ENCODE measurements at regions not wholly inside any gene's neighbourhood (a gene's known extent, or its start where the extent isn't known, plus 50 kb on each side); places are given as distances from the start of the nearest gene placed in this dataset.
"Not testable (repeated sequence)": the region's sequence is repeated elsewhere in the genome, so short reads cannot be mapped to it uniquely, and the experiment has no call there.

- Histone ChIP-seq H3K36me3 (ENCODE audit: control insufficient read depth in 2 of 3, insufficient read depth in 3 of 3, low read length in 3 of 3) (no peaks in the 10 kb centered on the region), H3K4me1 (ENCODE audit: control insufficient read depth in 2 of 2, insufficient read depth in 2 of 2, low read length in 2 of 2) (no peaks in the 10 kb centered on the region), H3K4me3 (ENCODE audit: low read length) (no peak overlapping the region), H3K9me3 (ENCODE audit: control insufficient read depth in 2 of 3, low read length in 3 of 3) (no peaks in the 10 kb centered on the region), H3K27me3 (ENCODE audit: control insufficient read depth in 2 of 2, insufficient read depth in 2 of 2, low read length in 2 of 2) (no peaks in the 10 kb centered on the region), H3K27ac (ENCODE audit: low read depth, low read length) (no peak overlapping the region)
- intact Hi-C loops (cut with micrococcal nuclease), result no loop called here
- Mint-ChIP-seq H3K36me3 (no peaks in the 10 kb centered on the region), H3K9me3 (peaks cover 0 to 3% (median 0%) of the 10 kb centered on the region in 11 donors), H3K27ac (no peak overlapping the region), H3K4me3 (no peak overlapping the region), H3K4me1 (no peaks in the 10 kb centered on the region), H3K27me3 (no peaks in the 10 kb centered on the region)
- ATAC-seq (no peak), DNase-seq (no peak)
- POLR2A ChIA-PET, result no interaction called here
- CTCF ChIA-PET, result no interaction called here
These were observed 536.5 kb downstream of the TMEM135 start for GRCh38 chr11:87574193-87574592.

GRCh38 chr11:87573708-87574107, 536.0 kb downstream of the TMEM135 start:
- ATAC-seq (no peak), DNase-seq (no peak)
- Histone ChIP-seq H3K27ac (ENCODE audit: low read depth, low read length) (no peak overlapping the region), H3K27me3 (ENCODE audit: control insufficient read depth in 2 of 2, insufficient read depth in 2 of 2, low read length in 2 of 2) (no peaks in the 10 kb centered on the region), H3K36me3 (ENCODE audit: control insufficient read depth in 2 of 3, insufficient read depth in 3 of 3, low read length in 3 of 3) (no peaks in the 10 kb centered on the region), H3K4me3 (ENCODE audit: low read length) (no peak overlapping the region), H3K9me3 (ENCODE audit: control insufficient read depth in 2 of 3, low read length in 3 of 3) (no peaks in the 10 kb centered on the region), H3K4me1 (ENCODE audit: control insufficient read depth in 2 of 2, insufficient read depth in 2 of 2, low read length in 2 of 2) (no peaks in the 10 kb centered on the region)
- Mint-ChIP-seq H3K4me3 (no peak overlapping the region), H3K36me3 (no peaks in the 10 kb centered on the region), H3K27me3 (no peaks in the 10 kb centered on the region), H3K27ac (no peak overlapping the region), H3K9me3 (peaks cover 0 to 3% (median 0%) of the 10 kb centered on the region in 11 donors), H3K4me1 (no peaks in the 10 kb centered on the region)
- CTCF ChIA-PET, result no interaction called here
- POLR2A ChIA-PET, result no interaction called here
- intact Hi-C loops (cut with micrococcal nuclease), result no loop called here

GRCh38 chr11:87572881-87573280, 535.1 kb downstream of the TMEM135 start:
- no peak for DNase-seq

GRCh38 chr11:87560352-87560751, 522.6 kb downstream of the TMEM135 start:
- ChIA-PET CTCF (no interaction called here), POLR2A (no interaction called here)
- Histone ChIP-seq H3K9me3 (ENCODE audit: control insufficient read depth in 2 of 3, low read length in 3 of 3) (no peaks in the 10 kb centered on the region), H3K4me3 (ENCODE audit: low read length) (no peak overlapping the region), H3K27me3 (ENCODE audit: control insufficient read depth in 2 of 2, insufficient read depth in 2 of 2, low read length in 2 of 2) (no peaks in the 10 kb centered on the region), H3K27ac (ENCODE audit: low read depth, low read length) (no peak overlapping the region), H3K4me1 (ENCODE audit: control insufficient read depth in 2 of 2, insufficient read depth in 2 of 2, low read length in 2 of 2) (no peaks in the 10 kb centered on the region), H3K36me3 (ENCODE audit: control insufficient read depth in 2 of 3, insufficient read depth in 3 of 3, low read length in 3 of 3) (no peaks in the 10 kb centered on the region)
- H3K4me3 Mint-ChIP-seq, result no peak overlapping the region
- peaks cover 0 to 10% (median 4%) of the 10 kb centered on the region in 11 donors for H3K9me3 Mint-ChIP-seq
- intact Hi-C loops (cut with micrococcal nuclease), result no loop called here
- H3K27ac Mint-ChIP-seq, result no peak overlapping the region
- H3K36me3 Mint-ChIP-seq, result no peaks in the 10 kb centered on the region
- ATAC-seq (no peak), DNase-seq (no peak)
- H3K27me3 Mint-ChIP-seq, result peaks cover 0 to 6% (median 0%) of the 10 kb centered on the region in 5 donors
- H3K4me1 Mint-ChIP-seq, result no peaks in the 10 kb centered on the region

More at GRCh38 chr11:87572881-87573280, 535.1 kb downstream of the TMEM135 start:
- Histone ChIP-seq H3K27me3 (ENCODE audit: control insufficient read depth in 2 of 2, insufficient read depth in 2 of 2, low read length in 2 of 2) (no peaks in the 10 kb centered on the region), H3K4me3 (ENCODE audit: low read length) (no peak overlapping the region), H3K9me3 (ENCODE audit: control insufficient read depth in 2 of 3, low read length in 3 of 3) (no peaks in the 10 kb centered on the region), H3K36me3 (ENCODE audit: control insufficient read depth in 2 of 3, insufficient read depth in 3 of 3, low read length in 3 of 3) (no peaks in the 10 kb centered on the region), H3K27ac (ENCODE audit: low read depth, low read length) (no peak overlapping the region), H3K4me1 (ENCODE audit: control insufficient read depth in 2 of 2, insufficient read depth in 2 of 2, low read length in 2 of 2) (no peaks in the 10 kb centered on the region)
- intact Hi-C loops (cut with micrococcal nuclease), result no loop called here
- Mint-ChIP-seq H3K4me1 (no peaks in the 10 kb centered on the region), H3K9me3 (peaks cover 0 to 3% (median 0%) of the 10 kb centered on the region in 11 donors), H3K4me3 (no peak overlapping the region), H3K36me3 (no peaks in the 10 kb centered on the region), H3K27ac (no peak overlapping the region), H3K27me3 (no peaks in the 10 kb centered on the region)
- no peak for ATAC-seq
- CTCF ChIA-PET, result no interaction called here
- POLR2A ChIA-PET, result no interaction called here

- H3K27me3 ChIP-seq (ENCODE audit: control insufficient read depth in 2 of 2, insufficient read depth in 2 of 2, low read length in 2 of 2); CTCF ChIA-PET; H3K27me3 Mint-ChIP-seq; H3K4me1 Mint-ChIP-seq; H3K4me3 ChIP-seq (ENCODE audit: low read length); ATAC-seq; H3K27ac Mint-ChIP-seq; H3K36me3 ChIP-seq (ENCODE audit: control insufficient read depth in 2 of 3, insufficient read depth in 3 of 3, low read length in 3 of 3); POLR2A ChIA-PET; H3K9me3 ChIP-seq (ENCODE audit: control insufficient read depth in 2 of 3, low read length in 3 of 3); H3K4me3 Mint-ChIP-seq; DNase-seq; H3K36me3 Mint-ChIP-seq; H3K27ac ChIP-seq (ENCODE audit: low read depth, low read length); intact Hi-C loops (cut with micrococcal nuclease); H3K4me1 ChIP-seq (ENCODE audit: control insufficient read depth in 2 of 2, insufficient read depth in 2 of 2, low read length in 2 of 2): not testable (repeated sequence)
- peaks cover 0 to 13% (median 4%) of the 10 kb centered on the region in 11 donors for H3K9me3 Mint-ChIP-seq
These were observed 522.1 kb downstream of the TMEM135 start for GRCh38 chr11:87559852-87560251.

GRCh38 chr11:87555101-87555500, 517.4 kb downstream of the TMEM135 start:
- Mint-ChIP-seq H3K4me3 (no peak overlapping the region), H3K36me3 (peaks cover 0 to 2% (median 0%) of the 10 kb centered on the region in 5 donors), H3K4me1 (no peaks in the 10 kb centered on the region), H3K27me3 (peaks cover 0 to 6% (median 0%) of the 10 kb centered on the region in 5 donors), H3K27ac (no peak overlapping the region), H3K9me3 (peaks cover 1 to 18% (median 11%) of the 10 kb centered on the region in 11 donors)
- no peaks in the 10 kb centered on the region for H3K36me3 ChIP-seq (ENCODE audit: control insufficient read depth in 2 of 3, insufficient read depth in 3 of 3, low read length in 3 of 3)
- DNase-seq (no peak), ATAC-seq (no peak)
- ChIA-PET POLR2A (no interaction called here), CTCF (no interaction called here)
- intact Hi-C loops (cut with micrococcal nuclease), result no loop called here
- no peak overlapping the region for H3K4me3 ChIP-seq (ENCODE audit: low read length)
- no peaks in the 10 kb centered on the region for H3K27me3 ChIP-seq (ENCODE audit: control insufficient read depth in 2 of 2, insufficient read depth in 2 of 2, low read length in 2 of 2)
- no peaks in the 10 kb centered on the region for H3K4me1 ChIP-seq (ENCODE audit: control insufficient read depth in 2 of 2, insufficient read depth in 2 of 2, low read length in 2 of 2)
- H3K27ac ChIP-seq (ENCODE audit: low read depth, low read length), result no peak overlapping the region
- H3K9me3 ChIP-seq (ENCODE audit: control insufficient read depth in 2 of 3, low read length in 3 of 3), result no peaks in the 10 kb centered on the region

- Mint-ChIP-seq H3K4me3 (no peak overlapping the region), H3K4me1 (no peaks in the 10 kb centered on the region), H3K27me3 (peaks cover 0 to 5% (median 0%) of the 10 kb centered on the region in 5 donors), H3K9me3 (peaks cover 16 to 49% (median 25%) of the 10 kb centered on the region in 11 donors), H3K36me3 (peaks cover 0 to 6% (median 4%) of the 10 kb centered on the region in 5 donors), H3K27ac (no peak overlapping the region)
- ChIA-PET POLR2A (no interaction called here), CTCF (no interaction called here)
- H3K36me3 ChIP-seq (ENCODE audit: control insufficient read depth in 2 of 3, insufficient read depth in 3 of 3, low read length in 3 of 3), result no peaks in the 10 kb centered on the region
- ATAC-seq, result no peak
- H3K9me3 ChIP-seq (ENCODE audit: control insufficient read depth in 2 of 3, low read length in 3 of 3), result peaks cover 0 to 7% (median 0%) of the 10 kb centered on the region in 3 experiments
- DNase-seq, result no peak
- no peaks in the 10 kb centered on the region for H3K4me1 ChIP-seq (ENCODE audit: control insufficient read depth in 2 of 2, insufficient read depth in 2 of 2, low read length in 2 of 2)
- H3K4me3 ChIP-seq (ENCODE audit: low read length), result no peak overlapping the region
- H3K27me3 ChIP-seq (ENCODE audit: control insufficient read depth in 2 of 2, insufficient read depth in 2 of 2, low read length in 2 of 2), result no peaks in the 10 kb centered on the region
- H3K27ac ChIP-seq (ENCODE audit: low read depth, low read length), result no peak overlapping the region
- intact Hi-C loops (cut with micrococcal nuclease), result no loop called here
These were observed 511.1 kb downstream of the TMEM135 start for GRCh38 chr11:87548797-87549196.
